ENCODE measurements at regions not wholly inside any gene's neighbourhood (a gene's known extent, or its start where the extent isn't known, plus 50 kb on each side); places are given as distances from the start of the nearest gene placed in this dataset.

DNA sequence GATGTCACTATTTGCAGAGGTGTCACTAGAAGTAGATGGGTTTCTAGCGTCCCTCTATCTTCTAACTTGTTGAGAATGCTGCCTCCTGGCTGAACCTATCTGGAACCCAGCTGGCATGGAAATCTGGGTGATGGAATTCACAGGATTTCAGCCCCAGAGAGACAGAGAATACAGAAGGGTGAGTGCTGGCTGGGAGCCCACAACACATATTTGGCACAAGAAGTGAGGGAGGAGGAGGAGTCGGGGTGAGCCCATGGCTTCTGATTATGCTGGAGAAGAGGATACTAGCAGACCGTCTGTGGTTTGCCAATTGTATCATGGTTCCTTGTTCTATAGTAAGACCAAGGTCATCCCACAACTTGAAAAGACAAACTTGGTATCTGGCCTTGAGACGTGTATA is 557.8 kb upstream of the SALL1 start:
- Histone ChIP-seq H3K27ac (no peak overlapping the region), H3K36me3 (no peaks in the 10 kb centered on the region), H3K4me1 (no peaks in the 10 kb centered on the region), H3K9me3 (peaks cover 0 to 26% of the 10 kb centered on the region in 2 donors), H3K27me3 (no peaks in the 10 kb centered on the region), H3K4me3 (no peak overlapping the region)
- no peak for ATAC-seq
- no peak for DNase-seq
- intact Hi-C loops (cut with DNase I), result no loop called here
- TF ChIP-seq, protein P1, sequence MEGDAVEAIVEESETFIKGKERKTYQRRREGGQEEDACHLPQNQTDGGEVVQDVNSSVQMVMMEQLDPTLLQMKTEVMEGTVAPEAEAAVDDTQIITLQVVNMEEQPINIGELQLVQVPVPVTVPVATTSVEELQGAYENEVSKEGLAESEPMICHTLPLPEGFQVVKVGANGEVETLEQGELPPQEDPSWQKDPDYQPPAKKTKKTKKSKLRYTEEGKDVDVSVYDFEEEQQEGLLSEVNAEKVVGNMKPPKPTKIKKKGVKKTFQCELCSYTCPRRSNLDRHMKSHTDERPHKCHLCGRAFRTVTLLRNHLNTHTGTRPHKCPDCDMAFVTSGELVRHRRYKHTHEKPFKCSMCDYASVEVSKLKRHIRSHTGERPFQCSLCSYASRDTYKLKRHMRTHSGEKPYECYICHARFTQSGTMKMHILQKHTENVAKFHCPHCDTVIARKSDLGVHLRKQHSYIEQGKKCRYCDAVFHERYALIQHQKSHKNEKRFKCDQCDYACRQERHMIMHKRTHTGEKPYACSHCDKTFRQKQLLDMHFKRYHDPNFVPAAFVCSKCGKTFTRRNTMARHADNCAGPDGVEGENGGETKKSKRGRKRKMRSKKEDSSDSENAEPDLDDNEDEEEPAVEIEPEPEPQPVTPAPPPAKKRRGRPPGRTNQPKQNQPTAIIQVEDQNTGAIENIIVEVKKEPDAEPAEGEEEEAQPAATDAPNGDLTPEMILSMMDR (IDR thresholded peaks at IDR 0.05), result no peak

DNA sequence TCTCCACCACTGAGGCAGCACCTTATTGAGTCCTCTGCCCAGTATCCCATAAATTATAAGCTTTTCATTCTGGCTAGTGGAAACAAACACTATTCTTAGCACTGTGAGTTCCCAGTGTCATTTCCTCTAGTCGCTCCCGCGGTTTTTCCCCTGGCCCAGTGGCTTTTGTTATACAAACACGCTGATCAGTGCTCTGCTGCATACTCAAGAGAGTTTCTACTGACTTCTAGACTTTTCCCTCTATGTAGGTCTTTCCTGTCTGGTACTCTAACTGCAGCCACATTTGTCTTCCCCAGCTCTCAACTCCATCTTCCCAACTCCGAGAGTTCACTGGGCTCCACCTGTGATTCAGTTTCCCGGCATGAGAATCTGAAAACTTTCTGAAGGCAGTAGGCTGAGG is 556.6 kb upstream of the SALL1 start:
- intact Hi-C loops (cut with DNase I), result no loop called here
- TF ChIP-seq, protein P1 (IDR thresholded peaks at IDR 0.05), result no peak
- Histone ChIP-seq H3K27ac (no peak overlapping the region), H3K4me1 (no peaks in the 10 kb centered on the region), H3K27me3 (no peaks in the 10 kb centered on the region), H3K4me3 (no peak overlapping the region), H3K36me3 (no peaks in the 10 kb centered on the region), H3K9me3 (peaks cover 0 to 27% of the 10 kb centered on the region in 2 donors)
- DNase-seq (no peak), ATAC-seq (no peak)

DNA sequence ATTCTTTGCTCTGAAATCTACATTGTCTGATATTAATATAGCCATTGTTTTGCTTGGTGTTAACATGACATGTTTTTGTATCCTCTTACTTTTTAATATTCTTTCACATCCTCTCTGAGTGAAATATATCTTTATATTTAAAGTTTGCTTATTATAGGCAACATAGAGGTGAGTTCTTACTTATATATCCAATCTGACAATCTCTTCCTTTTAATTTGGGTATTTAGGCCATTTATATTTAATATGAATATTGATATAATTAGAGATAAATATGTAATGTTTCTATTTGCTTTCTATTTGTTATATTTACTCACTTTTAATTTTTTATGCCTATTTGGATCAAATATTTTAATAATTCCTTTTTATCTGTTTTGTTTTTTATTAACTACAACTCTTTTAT is 554.1 kb upstream of the SALL1 start:
- H3K27me3 ChIP-seq, result no peaks in the 10 kb centered on the region
- no peak for ATAC-seq
- H3K4me3 ChIP-seq, result no peak overlapping the region
- no peaks in the 10 kb centered on the region for H3K36me3 ChIP-seq
- H3K9me3 ChIP-seq, result peaks cover 0 to 26% of the 10 kb centered on the region in 2 donors
- DNase-seq, result no peak
- intact Hi-C loops (cut with DNase I), result no loop called here
- TF ChIP-seq, protein P1 (IDR thresholded peaks at IDR 0.05), result no peak
- no peaks in the 10 kb centered on the region for H3K4me1 ChIP-seq
- H3K27ac ChIP-seq, result no peak overlapping the region

DNA sequence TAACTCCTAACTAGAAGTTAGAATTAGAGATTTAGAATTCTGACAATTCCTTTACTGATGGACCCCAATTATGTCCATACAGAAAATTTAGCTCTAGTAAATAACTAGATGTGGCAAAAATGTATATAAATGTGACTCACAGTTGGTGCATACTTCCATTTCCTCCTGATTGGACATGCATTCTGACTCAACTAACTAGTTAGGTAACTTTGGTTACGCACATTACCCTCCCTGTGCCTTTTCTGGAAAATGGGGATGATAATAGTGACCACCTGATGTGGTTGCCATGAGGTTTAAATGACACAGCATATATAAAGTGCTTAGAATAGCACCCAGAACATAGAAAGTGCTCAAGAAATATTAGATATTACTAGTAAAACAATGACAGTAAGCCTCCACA is 550.0 kb upstream of the SALL1 start:
- H3K36me3 ChIP-seq, result no peaks in the 10 kb centered on the region
- no peak for DNase-seq
- H3K4me1 ChIP-seq, result no peaks in the 10 kb centered on the region
- no peak overlapping the region for H3K4me3 ChIP-seq
- H3K27me3 ChIP-seq, result no peaks in the 10 kb centered on the region
- no peak overlapping the region for H3K27ac ChIP-seq
- no peak for ATAC-seq
- TF ChIP-seq, protein P1 (IDR thresholded peaks at IDR 0.05), result no peak
- H3K9me3 ChIP-seq, result peaks cover 0 to 20% of the 10 kb centered on the region in 2 donors
- intact Hi-C loops (cut with DNase I), result no loop called here

DNA sequence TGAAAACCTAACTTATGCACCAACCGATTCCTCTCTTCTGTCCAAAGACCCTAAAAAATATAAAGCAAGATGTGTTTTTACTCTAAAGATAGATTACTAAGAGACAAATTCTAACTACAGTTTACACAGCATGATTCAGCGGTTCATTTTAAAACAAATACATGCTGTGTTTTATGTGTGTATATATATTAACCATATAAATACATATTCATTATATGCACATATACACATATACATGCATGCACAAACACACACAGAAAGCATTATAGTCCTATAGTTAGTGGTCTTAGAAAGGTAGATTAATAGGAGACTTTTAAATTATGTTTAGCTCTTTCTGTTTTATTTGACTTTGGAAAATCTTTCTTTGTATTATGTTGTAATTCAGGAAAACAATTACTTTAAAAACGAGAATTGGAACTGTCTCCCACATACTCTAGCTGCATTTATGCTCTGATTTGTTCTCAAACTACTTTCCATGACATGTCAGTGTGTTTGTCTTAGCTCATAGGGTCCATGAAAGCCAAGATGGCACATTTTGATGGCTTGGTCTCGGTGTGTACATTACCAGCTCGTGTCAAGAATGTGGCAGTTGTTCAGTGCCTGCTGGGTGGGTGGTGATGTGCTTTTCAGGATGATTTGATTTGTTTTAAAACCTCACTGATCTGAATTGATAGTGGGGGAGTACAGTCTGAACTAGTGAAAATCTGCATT is 548.8 kb upstream of the SALL1 start:
- intact Hi-C loops (cut with DNase I), result no loop called here
- no peak for DNase-seq
- TF ChIP-seq, protein P1 (IDR thresholded peaks at IDR 0.05), result no peak
- Histone ChIP-seq H3K36me3 (no peaks in the 10 kb centered on the region), H3K27me3 (no peaks in the 10 kb centered on the region), H3K27ac (no peak overlapping the region), H3K4me3 (no peak overlapping the region), H3K9me3 (peaks cover 0 to 13% of the 10 kb centered on the region in 2 donors), H3K4me1 (no peaks in the 10 kb centered on the region)
- ATAC-seq, result no peak
